ENCODE measurements at regions not wholly inside any gene's neighbourhood (a gene's known extent, or its start where the extent isn't known, plus 50 kb on each side); places are given as distances from the start of the nearest gene placed in this dataset.

- intact Hi-C loops (cut with DNase I): no loop called here
These were observed 141.8 kb downstream of the FAM43A start for GRCh38 chr3:194827486-194827885.

GRCh38 chr3:194828116-194828515, 142.4 kb downstream of the FAM43A start:
- no peak for DNase-seq
- intact Hi-C loops (cut with DNase I): no loop called here

More at GRCh38 chr3:194827486-194827885, 141.8 kb downstream of the FAM43A start:
- DNase-seq: no peak

GRCh38 chr3:194828926-194829325, 143.2 kb downstream of the FAM43A start:
- no peak for DNase-seq
- intact Hi-C loops (cut with DNase I): no loop called here

- no peak for DNase-seq
- intact Hi-C loops (cut with DNase I): no loop called here
These were observed 144.7 kb downstream of the FAM43A start for GRCh38 chr3:194830401-194830800.

- intact Hi-C loops (cut with DNase I): no loop called here
- DNase-seq: no peak
These were observed 145.3 kb downstream of the FAM43A start for GRCh38 chr3:194830978-194831377.

DNA sequence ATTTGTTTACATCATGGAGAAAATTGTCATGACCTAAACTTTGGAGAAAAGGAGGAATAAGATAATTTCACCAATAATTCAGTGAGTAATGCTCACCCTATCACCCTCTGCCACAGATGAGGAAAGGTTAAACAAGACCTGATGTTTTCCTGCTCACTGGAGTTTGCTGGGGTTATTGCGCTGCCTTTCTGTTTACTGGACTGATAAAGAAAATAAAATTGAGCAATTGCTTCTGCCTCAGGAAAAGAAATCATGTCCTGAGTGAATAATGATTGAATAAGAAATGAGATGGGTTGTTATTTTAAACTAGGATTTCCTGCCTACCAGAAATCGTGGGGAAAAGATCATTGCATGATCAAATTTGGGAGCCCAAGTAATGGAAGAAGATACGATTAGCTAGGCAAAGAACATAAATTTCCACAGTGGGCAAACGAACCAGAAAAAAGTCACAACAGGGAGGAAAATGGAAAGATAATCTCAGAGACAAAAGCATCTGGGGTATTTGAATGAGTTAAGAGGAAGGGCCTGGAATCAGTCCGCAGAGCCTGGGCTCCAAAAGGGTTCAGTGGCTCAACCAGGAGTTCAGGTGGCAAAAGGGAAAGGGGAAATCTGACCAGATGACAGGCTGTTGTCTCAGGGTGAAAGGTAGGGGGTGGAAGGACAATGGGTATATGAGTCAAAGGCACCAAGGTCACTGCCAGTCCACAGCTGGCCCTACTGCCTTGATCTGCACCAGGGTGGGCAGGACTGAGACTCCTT, 146.8 kb downstream of the FAM43A start:
- no peak for DNase-seq
- intact Hi-C loops (cut with DNase I): no loop called here

GRCh38 chr3:194833114-194833910, 147.6 kb downstream of the FAM43A start:
- no peak for DNase-seq
- intact Hi-C loops (cut with DNase I): no loop called here

DNA sequence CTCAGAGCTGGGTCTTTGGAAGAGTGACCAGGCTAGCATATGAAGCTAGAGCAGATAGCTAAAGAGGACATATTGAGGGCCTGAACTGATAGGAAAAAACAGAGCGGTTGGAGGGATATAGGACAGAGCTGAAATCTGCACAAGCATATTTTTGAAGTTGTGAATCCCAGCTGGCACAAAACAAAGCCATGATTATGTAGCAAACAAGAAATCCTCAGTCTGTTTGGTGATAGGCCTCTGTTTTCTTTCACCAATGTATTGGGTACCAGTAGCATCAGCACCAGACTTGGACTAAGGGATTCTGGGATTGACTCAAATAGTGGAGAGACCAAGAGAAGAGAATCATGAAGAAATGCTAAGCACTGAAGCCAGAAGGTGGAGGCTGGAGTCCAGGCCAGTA, 151.0 kb downstream of the FAM43A start:
- peak in 3 of 42 donors; percentile 17 to 52 (median 27) for DNase-seq
- intact Hi-C loops (cut with DNase I): no loop called here

- no peak for DNase-seq
- intact Hi-C loops (cut with DNase I): no loop called here
These were observed 151.9 kb downstream of the FAM43A start for GRCh38 chr3:194837457-194838127.

GRCh38 chr3:194838236-194838635, 152.6 kb downstream of the FAM43A start:
- DNase-seq: no peak
- intact Hi-C loops (cut with DNase I): no loop called here

DNA sequence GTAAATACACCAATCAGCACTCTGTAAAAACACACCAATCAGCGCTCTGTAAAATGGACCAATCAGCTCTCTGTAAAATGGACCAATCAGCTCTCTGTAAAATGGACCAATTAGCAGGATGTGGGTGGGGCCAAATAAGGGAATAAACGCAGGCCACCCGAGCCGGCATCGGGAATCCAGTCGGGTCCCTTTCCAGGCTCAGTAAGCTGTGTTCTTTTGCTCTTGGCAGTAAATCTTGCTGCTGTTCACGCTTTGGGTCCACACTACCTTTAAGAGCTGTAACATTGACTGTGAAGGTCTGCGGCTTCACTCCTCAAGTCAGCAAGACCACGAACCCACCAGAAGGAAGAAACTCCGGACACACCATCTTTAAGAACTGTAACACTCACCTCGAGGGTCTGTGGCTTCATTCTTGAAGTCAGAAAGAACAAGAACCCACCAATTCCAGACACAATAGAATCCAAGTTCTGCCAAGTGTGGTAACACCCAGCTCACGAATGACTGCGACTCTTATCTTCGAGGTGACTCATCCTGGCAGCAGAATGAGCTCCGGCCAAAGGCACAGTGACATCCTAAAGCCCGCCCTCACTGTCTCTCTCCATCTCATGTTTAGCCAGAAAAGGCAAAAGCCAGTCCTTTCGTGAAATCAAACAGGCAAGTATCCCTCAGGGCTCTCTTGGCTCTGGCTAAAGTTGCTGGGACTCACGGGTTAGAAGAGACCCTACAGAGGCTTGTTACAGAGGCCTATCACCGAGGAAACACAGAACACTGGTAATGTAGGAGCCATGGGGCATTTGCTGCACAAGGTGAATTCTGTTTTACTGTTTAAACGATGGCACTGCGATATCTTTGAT, 155.2 kb downstream of the FAM43A start:
- intact Hi-C loops (cut with DNase I): no loop called here
- DNase-seq: no peak

- DNase-seq: no peak
- intact Hi-C loops (cut with DNase I): no loop called here
These were observed 155.8 kb downstream of the FAM43A start for GRCh38 chr3:194841515-194841841.

DNA sequence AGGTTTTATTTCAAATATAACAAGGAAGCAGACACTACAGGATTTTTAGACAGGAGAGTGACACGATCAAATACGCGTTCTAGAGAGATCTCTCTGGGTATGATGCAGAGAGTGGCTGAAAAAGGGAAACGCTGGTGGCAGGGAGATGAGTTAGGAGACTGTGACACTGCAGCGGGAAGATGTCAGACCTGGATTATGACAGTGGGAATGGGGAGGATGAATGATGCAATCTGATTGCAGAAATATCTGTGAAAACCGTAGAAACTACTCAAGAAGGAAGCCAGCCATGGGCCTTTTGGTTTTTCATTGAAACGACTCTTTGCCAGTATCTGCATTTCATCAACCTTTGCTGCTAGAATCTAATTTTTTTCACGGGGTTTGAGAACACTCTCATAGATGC, 157.9 kb downstream of the FAM43A start:
- no peak for DNase-seq
- intact Hi-C loops (cut with DNase I): no loop called here

GRCh38 chr3:194844046-194844445, 158.4 kb downstream of the FAM43A start:
- intact Hi-C loops (cut with DNase I): no loop called here
- no peak for DNase-seq

- intact Hi-C loops (cut with DNase I): no loop called here
- DNase-seq: no peak
These were observed 163.6 kb downstream of the FAM43A start for GRCh38 chr3:194849166-194849875.

GRCh38 chr3:194851254-194851653, 165.6 kb downstream of the FAM43A start:
- intact Hi-C loops (cut with DNase I): no loop called here
- DNase-seq: no peak

GRCh38 chr3:194851941-194852340, 166.3 kb downstream of the FAM43A start:
- no peak for DNase-seq
- intact Hi-C loops (cut with DNase I): no loop called here

GRCh38 chr3:194852345-194852744, 166.7 kb downstream of the FAM43A start:
- DNase-seq: no peak
- intact Hi-C loops (cut with DNase I): no loop called here

Data from head of caudate nucleus (tissue), 42 donors.